ENCODE measurements at regions not wholly inside any gene's neighbourhood (a gene's known extent, or its start where the extent isn't known, plus 50 kb on each side); places are given as distances from the start of the nearest gene placed in this dataset.

GRCh38 chr2:138066139-138066806, 102.0 kb downstream of the HNMT start:
- H3K4me2 ChIP-seq = no peak overlapping the region
- H3K36me3 ChIP-seq (ENCODE audit: insufficient read depth) = no peaks in the 10 kb centered on the region
- H4K20me1 ChIP-seq (replicated peaks; ENCODE audit: insufficient read depth) = no peaks in the 10 kb centered on the region; the same call in 1 of the 2 replicates
- no peaks in the 10 kb centered on the region for H3K9me2 ChIP-seq (ENCODE audit: insufficient read depth)
- no peak overlapping the region for H2AFZ ChIP-seq
- H3K4me1 ChIP-seq (ENCODE audit: insufficient read depth) = no peaks in the 10 kb centered on the region
- TF ChIP-seq CTCF (conservative IDR thresholded peaks at IDR 0.05; ENCODE audit: low read depth in 2 of 2) = no peak
- no peak for TF ChIP-seq ZNF331 (CRISPR knock-in tag; IDR thresholded peaks at IDR 0.05; ENCODE audit: low read depth)
- no peak for TF ChIP-seq POLR2AphosphoS5 (IDR thresholded peaks at IDR 0.05; ENCODE audit: low read depth)
- TF ChIP-seq CREB1 (CRISPR knock-in tag; IDR thresholded peaks at IDR 0.05; ENCODE audit: low read depth) = no peak
- no peak for TF ChIP-seq NANOG (IDR thresholded peaks at IDR 0.05; ENCODE audit: borderline replicate concordance)
- no peak for TF ChIP-seq ZNF462 (CRISPR knock-in tag; IDR thresholded peaks at IDR 0.05)
- TF ChIP-seq EZH2 (IDR thresholded peaks at IDR 0.05; ENCODE audit: low read depth, unreplicated experiment) = no peak
- Mint-ChIP-seq H3K4me3 (no peak overlapping the region), H3K27me3 (ENCODE audit: insufficient read depth, low read depth, poor library complexity) (peaks cover 7% of the 10 kb centered on the region), H3K36me3 (ENCODE audit: low read depth) (no peaks in the 10 kb centered on the region), H3K9me3 (0 out of 3 replicates have a peak, but pooled peaks cover 4% of the 10 kb centered on the region), H3K27ac (no peak overlapping the region), H3K4me1 (no peaks in the 10 kb centered on the region)
- ATAC-seq = no peak
- H3K79me2 ChIP-seq (replicated peaks; ENCODE audit: insufficient read depth) = no peaks in the 10 kb centered on the region
- H3K27ac ChIP-seq (ENCODE audit: low read depth) = no peak overlapping the region
- no peak overlapping the region for H3K4me3 ChIP-seq
- H3F3A ChIP-seq (replicated peaks; ENCODE audit: low read depth) = no peaks in the 10 kb centered on the region
- peak; percentile 6 for DNase-seq (ENCODE audit: low spot score)
- H3K27me3 ChIP-seq (ENCODE audit: insufficient read depth) = peaks cover 41% of the 10 kb centered on the region

Data from GM23338 (cell line).